Activated T-helper 17 cell treated with anti-CD3 and anti-CD28 coated beads, Interleukin-2, amount 50 U/mL, for 72 hours (primary cell): ENCODE measurements at regions not wholly inside any gene's neighbourhood (a gene's known extent, or its start where the extent isn't known, plus 50 kb on each side); places are given as distances from the start of the nearest gene placed in this dataset.
"Not testable (repeated sequence)": the region's sequence is repeated elsewhere in the genome, so short reads cannot be mapped to it uniquely, and the experiment has no call there.

ENCODE experiments used
- ATAC-seq: fragments of 150-1000 bp; cut with Tn5 transposase; replicated peaks from 2 replicates; pipeline ENCODE4 v1.10.0; 2021; ENCODE audit warnings: mild to moderate bottlenecking, moderate library complexity
- H3K27ac Mint-ChIP-seq: one replicate; pipeline ENCODE4 v1.8.0; 2022; ENCODE audit warnings: mixed read lengths
- H3K27me3 Mint-ChIP-seq: one replicate; pipeline ENCODE4 v1.8.0; 2022; ENCODE audit warnings: mixed read lengths
- H3K36me3 Mint-ChIP-seq: one replicate; pipeline ENCODE4 v1.8.0; 2022; ENCODE audit warnings: low read depth, mild to moderate bottlenecking, mixed read lengths
- H3K4me1 Mint-ChIP-seq: one replicate; pipeline ENCODE4 v1.8.0; 2022; ENCODE audit warnings: mixed read lengths
- H3K4me3 Mint-ChIP-seq: one replicate; pipeline ENCODE4 v1.8.0; 2022; ENCODE audit warnings: mild to moderate bottlenecking, mixed read lengths
- H3K9me3 Mint-ChIP-seq: one replicate; pipeline ENCODE4 v1.8.0; 2022; ENCODE audit warnings: mixed read lengths

GRCh38 chr5:2003206-2003605, 120.5 kb upstream of the IRX4 start:
- no peak for ATAC-seq
- no peaks in the 10 kb centered on the region for H3K36me3 Mint-ChIP-seq
- no peak overlapping the region for H3K27ac Mint-ChIP-seq
- peaks cover 34% of the 10 kb centered on the region for H3K27me3 Mint-ChIP-seq
- H3K9me3 Mint-ChIP-seq, result peaks cover 4% of the 10 kb centered on the region
- H3K4me3 Mint-ChIP-seq, result no peak overlapping the region
- peaks cover 4% of the 10 kb centered on the region for H3K4me1 Mint-ChIP-seq

- peaks cover 39% of the 10 kb centered on the region for H3K27me3 Mint-ChIP-seq
- no peaks in the 10 kb centered on the region for H3K36me3 Mint-ChIP-seq
- no peak for ATAC-seq
- H3K9me3 Mint-ChIP-seq, result peaks cover 4% of the 10 kb centered on the region
- H3K4me1 Mint-ChIP-seq, result peaks cover 4% of the 10 kb centered on the region
- no peak overlapping the region for H3K27ac Mint-ChIP-seq
- H3K4me3 Mint-ChIP-seq, result no peak overlapping the region
Observed at GRCh38 chr5:2001300-2001699, 118.6 kb upstream of the IRX4 start.

DNA sequence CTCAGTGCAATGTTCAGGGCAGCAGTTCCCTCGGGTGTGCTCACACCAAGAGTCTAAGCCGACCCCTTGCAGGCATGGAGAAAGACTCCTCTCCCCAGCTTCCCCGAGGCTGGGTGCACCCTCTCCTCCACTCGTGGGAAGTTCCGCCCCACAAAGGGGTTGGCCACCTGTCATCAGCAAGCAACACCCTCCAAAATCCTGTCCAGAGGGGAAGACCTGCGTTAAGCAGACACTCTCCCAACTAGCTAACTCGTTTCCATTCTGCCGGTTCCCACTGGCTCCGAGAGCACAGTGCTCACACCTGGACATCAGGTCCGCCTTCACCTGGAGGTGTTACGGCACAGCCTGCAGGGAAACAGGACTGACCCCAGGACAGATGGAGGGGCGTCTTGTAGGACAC, 117.9 kb upstream of the IRX4 start:
- Mint-ChIP-seq H3K9me3 (peaks cover 4% of the 10 kb centered on the region), H3K27me3 (peaks cover 39% of the 10 kb centered on the region), H3K27ac (no peak overlapping the region), H3K4me3 (no peak overlapping the region), H3K4me1 (peaks cover 4% of the 10 kb centered on the region), H3K36me3 (no peaks in the 10 kb centered on the region)
- no peak for ATAC-seq

GRCh38 chr5:1999794-2000193, 117.1 kb upstream of the IRX4 start:
- no peak overlapping the region for H3K4me3 Mint-ChIP-seq
- peaks cover 4% of the 10 kb centered on the region for H3K9me3 Mint-ChIP-seq
- no peak for ATAC-seq
- peaks cover 40% of the 10 kb centered on the region for H3K27me3 Mint-ChIP-seq
- H3K4me1 Mint-ChIP-seq, result peaks cover 4% of the 10 kb centered on the region
- no peaks in the 10 kb centered on the region for H3K36me3 Mint-ChIP-seq
- H3K27ac Mint-ChIP-seq, result no peak overlapping the region

GRCh38 chr5:1998716-1999317, 116.1 kb upstream of the IRX4 start:
- H3K4me1 Mint-ChIP-seq, result peaks cover 4% of the 10 kb centered on the region
- no peak overlapping the region for H3K4me3 Mint-ChIP-seq
- no peaks in the 10 kb centered on the region for H3K36me3 Mint-ChIP-seq
- no peak overlapping the region for H3K27ac Mint-ChIP-seq
- no peak for ATAC-seq
- peaks cover 49% of the 10 kb centered on the region for H3K27me3 Mint-ChIP-seq
- H3K9me3 Mint-ChIP-seq, result peaks cover 12% of the 10 kb centered on the region

- peaks cover 49% of the 10 kb centered on the region for H3K27me3 Mint-ChIP-seq
- H3K27ac Mint-ChIP-seq, result no peak overlapping the region
- H3K9me3 Mint-ChIP-seq, result peaks cover 16% of the 10 kb centered on the region
- no peaks in the 10 kb centered on the region for H3K36me3 Mint-ChIP-seq
- no peak for ATAC-seq
- no peak overlapping the region for H3K4me3 Mint-ChIP-seq
- peaks cover 4% of the 10 kb centered on the region for H3K4me1 Mint-ChIP-seq
Observed at GRCh38 chr5:1998348-1998669, 115.6 kb upstream of the IRX4 start.

- H3K36me3 Mint-ChIP-seq, result no peaks in the 10 kb centered on the region
Observed at GRCh38 chr5:1997640-1998347, 115.1 kb upstream of the IRX4 start.

GRCh38 chr5:1995491-1995890, 112.8 kb upstream of the IRX4 start:
- Mint-ChIP-seq H3K4me3 (no peak overlapping the region), H3K36me3 (no peaks in the 10 kb centered on the region), H3K4me1 (peaks cover 4% of the 10 kb centered on the region), H3K27me3 (peaks cover 45% of the 10 kb centered on the region), H3K9me3 (peaks cover 20% of the 10 kb centered on the region), H3K27ac (no peak overlapping the region)
- no peak for ATAC-seq

More at GRCh38 chr5:1997640-1998347, 115.1 kb upstream of the IRX4 start:
- no peak for ATAC-seq
- Mint-ChIP-seq H3K4me3 (no peak overlapping the region), H3K4me1 (peaks cover 4% of the 10 kb centered on the region), H3K27me3 (peaks cover 47% of the 10 kb centered on the region), H3K9me3 (peaks cover 16% of the 10 kb centered on the region), H3K27ac (no peak overlapping the region)

DNA sequence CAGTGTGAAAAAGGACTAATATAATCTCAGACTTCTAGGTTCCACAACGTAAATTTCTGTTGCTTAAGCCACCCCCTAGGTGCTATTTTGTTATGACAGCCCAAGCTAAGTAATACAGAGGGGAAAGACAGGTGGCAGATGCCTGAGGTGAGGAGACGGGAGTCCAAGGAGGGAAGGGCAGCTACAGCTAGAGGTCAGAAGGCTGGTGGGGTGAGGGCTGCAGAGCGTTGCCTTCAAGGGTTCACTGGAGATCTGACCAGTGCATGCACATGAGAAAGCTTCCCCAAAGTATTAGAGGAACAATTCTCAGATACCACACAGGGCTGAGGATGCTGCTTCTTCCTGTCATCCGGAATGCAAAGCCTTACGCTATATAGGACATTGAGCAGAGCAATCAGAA, 104.7 kb upstream of the IRX4 start:
- ATAC-seq, result no peak
- Mint-ChIP-seq H3K27me3 (peaks cover 52% of the 10 kb centered on the region), H3K27ac (no peak overlapping the region), H3K36me3 (no peaks in the 10 kb centered on the region), H3K9me3 (peaks cover 17% of the 10 kb centered on the region), H3K4me1 (no peaks in the 10 kb centered on the region), H3K4me3 (no peak overlapping the region)

DNA sequence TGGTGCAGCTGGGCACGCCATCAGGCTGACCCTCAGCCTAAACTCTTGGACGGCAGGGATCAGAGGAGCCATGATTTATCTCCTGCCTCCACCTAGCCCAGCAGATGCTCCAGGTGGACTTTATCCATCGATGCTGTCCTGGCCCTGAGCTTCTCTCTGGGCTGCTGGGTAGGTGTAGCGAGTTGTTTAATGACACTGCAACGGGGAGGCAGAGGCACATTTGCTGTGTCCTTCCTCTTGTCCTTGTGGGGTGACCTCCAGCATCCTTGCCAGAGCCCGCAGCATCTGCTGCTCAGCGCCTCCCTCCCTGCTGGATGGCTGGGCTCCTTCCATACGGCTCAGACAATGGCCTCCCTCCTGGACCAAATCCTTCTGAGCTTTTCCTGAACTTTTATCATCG, 103.1 kb upstream of the IRX4 start:
- no peaks in the 10 kb centered on the region for H3K4me1 Mint-ChIP-seq
- peaks cover 16% of the 10 kb centered on the region for H3K9me3 Mint-ChIP-seq
- H3K36me3 Mint-ChIP-seq, result no peaks in the 10 kb centered on the region
- ATAC-seq, result no peak
- peaks cover 44% of the 10 kb centered on the region for H3K27me3 Mint-ChIP-seq
- no peak overlapping the region for H3K4me3 Mint-ChIP-seq
- no peak overlapping the region for H3K27ac Mint-ChIP-seq

DNA sequence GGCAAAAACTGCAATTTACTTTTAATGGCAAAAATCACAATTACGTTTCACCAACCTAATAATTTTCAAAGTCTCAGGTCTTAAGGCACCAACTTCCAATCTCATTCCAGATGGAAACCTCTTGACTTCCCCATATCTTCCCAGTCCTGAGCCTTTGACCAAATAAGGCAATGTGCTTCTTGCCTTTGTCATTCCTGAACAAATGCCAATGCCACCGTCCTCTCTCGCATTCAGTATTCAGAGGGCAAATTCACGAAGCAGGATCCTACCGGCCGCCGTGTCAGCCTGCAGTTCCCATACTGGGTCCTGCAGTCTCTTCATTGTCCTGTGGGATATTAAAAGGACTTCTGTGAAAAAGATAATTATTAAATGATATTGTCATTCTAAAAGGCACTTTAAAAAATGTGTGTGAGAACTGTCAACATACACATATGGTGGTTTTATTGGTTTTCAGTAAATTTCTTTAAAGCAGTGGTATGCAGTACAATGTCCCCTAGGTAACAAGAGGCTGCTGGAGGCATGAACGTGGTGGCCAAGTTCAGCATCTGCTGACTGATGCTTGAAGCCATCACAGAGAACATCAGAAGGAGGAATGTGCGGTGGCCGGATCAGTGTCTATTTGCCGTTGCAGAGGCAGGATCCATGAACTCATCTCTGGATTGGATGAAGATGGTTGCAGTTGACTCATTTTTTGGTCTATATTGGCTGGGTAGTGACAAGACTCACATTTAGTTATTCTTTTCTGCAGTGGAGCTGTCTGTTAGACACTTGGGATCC, 101.4 kb upstream of the IRX4 start:
- H3K4me3 Mint-ChIP-seq, result no peak overlapping the region
- no peak for ATAC-seq
- no peaks in the 10 kb centered on the region for H3K36me3 Mint-ChIP-seq
- H3K4me1 Mint-ChIP-seq, result no peaks in the 10 kb centered on the region
- peaks cover 9% of the 10 kb centered on the region for H3K9me3 Mint-ChIP-seq
- peaks cover 41% of the 10 kb centered on the region for H3K27me3 Mint-ChIP-seq
- no peak overlapping the region for H3K27ac Mint-ChIP-seq

- Mint-ChIP-seq H3K9me3 (peaks cover 5% of the 10 kb centered on the region), H3K4me1 (no peaks in the 10 kb centered on the region), H3K27ac (no peak overlapping the region), H3K27me3 (peaks cover 39% of the 10 kb centered on the region), H3K4me3 (no peak overlapping the region), H3K36me3 (no peaks in the 10 kb centered on the region)
- no peak for ATAC-seq
Observed at GRCh38 chr5:1983401-1983800, 100.7 kb upstream of the IRX4 start.

DNA sequence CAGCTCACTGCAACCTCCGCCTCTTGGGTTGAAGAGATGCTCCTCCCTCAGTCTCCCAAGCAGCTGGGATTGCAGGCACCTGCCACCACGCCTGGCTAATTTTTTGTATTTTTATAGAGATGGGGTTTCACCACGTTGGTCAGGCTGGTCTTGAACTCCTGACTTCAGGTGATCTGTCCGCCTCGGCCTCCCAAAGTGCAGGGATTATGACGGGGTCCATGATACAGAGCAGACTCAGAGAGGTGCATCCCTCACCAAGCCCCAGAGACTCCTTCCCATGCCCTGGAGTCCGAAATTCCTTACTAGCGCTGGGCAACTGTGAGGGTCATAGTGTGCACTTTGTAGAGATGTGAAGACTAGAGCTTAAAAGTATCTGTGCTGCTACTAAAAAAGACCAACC, 99.8 kb upstream of the IRX4 start:
- H3K9me3 Mint-ChIP-seq, H3K4me1 Mint-ChIP-seq, H3K27ac Mint-ChIP-seq, H3K4me3 Mint-ChIP-seq, ATAC-seq, H3K36me3 Mint-ChIP-seq: not testable (repeated sequence)
- peaks cover 32% of the 10 kb centered on the region for H3K27me3 Mint-ChIP-seq

GRCh38 chr5:1975898-1976765, 93.4 kb upstream of the IRX4 start:
- Mint-ChIP-seq H3K9me3 (no peaks in the 10 kb centered on the region), H3K36me3 (no peaks in the 10 kb centered on the region), H3K4me1 (no peaks in the 10 kb centered on the region)

More at GRCh38 chr5:1975898-1976765, 93.4 kb upstream of the IRX4 start:
- Mint-ChIP-seq H3K4me3 (no peak overlapping the region), H3K27me3 (peaks cover 31% of the 10 kb centered on the region), H3K27ac (no peak overlapping the region)
- no peak for ATAC-seq
